ENCODE measurements at regions not wholly inside any gene's neighbourhood (a gene's known extent, or its start where the extent isn't known, plus 50 kb on each side); places are given as distances from the start of the nearest gene placed in this dataset.
"Not testable (repeated sequence)": the region's sequence is repeated elsewhere in the genome, so short reads cannot be mapped to it uniquely, and the experiment has no call there.

- DNase-seq; in situ Hi-C loops (cut with MboI; ENCODE audit: low pct_unique_long_range_greater_than_20kb, low sequenced_read_pairs): not testable (repeated sequence)
Observed at GRCh38 chrX:108903831-108904230, 167.5 kb upstream of the IRS4 start.

DNA sequence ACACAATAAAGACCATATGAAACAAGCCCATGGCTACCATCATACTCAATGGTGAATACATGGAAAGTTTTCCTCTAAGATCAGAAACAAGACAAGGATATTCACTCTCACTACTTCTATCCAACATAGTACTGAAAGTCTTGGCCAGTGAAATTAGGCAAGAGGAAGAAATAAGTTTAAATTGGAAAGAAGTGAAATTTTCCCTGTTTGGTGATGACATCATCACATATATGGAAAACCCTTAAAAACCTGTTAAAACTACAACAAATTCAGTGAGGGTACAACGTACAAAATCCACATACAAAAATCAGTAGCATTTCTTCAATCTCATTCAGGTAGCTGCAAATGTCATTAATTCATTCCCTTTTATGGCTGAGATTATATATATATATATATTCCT, 164.0 kb upstream of the IRS4 start:
- DNase-seq, result no peak
- in situ Hi-C loops (cut with MboI; ENCODE audit: low pct_unique_long_range_greater_than_20kb, low sequenced_read_pairs), result no loop called here

GRCh38 chrX:108896349-108896748, 160.0 kb upstream of the IRS4 start:
- not testable (repeated sequence) for DNase-seq

DNA sequence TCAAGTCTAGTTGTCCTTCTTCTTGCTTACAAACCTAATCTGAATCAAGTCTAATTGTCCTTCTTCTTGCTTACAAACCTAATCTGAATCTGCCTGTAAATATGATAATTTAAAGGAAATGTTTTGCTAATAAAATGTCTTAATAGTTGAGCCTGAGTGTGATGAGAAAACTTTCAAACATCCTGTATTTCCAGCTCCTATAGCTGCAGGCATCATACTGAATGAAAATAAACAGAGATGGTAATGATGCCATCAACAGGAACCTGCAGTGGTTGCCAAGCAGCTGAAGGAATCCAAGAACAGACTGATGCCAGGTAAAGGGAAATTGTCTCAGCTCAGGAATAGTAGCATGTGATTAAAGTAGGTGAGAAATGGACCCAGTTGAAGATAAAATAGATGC, 156.1 kb upstream of the IRS4 start:
- DNase-seq, result no peak
- in situ Hi-C loops (cut with MboI; ENCODE audit: low pct_unique_long_range_greater_than_20kb, low sequenced_read_pairs), result no loop called here

More at GRCh38 chrX:108896349-108896748, 160.0 kb upstream of the IRS4 start:
- in situ Hi-C loops (cut with MboI; ENCODE audit: low pct_unique_long_range_greater_than_20kb, low sequenced_read_pairs), result not testable (repeated sequence)

DNA sequence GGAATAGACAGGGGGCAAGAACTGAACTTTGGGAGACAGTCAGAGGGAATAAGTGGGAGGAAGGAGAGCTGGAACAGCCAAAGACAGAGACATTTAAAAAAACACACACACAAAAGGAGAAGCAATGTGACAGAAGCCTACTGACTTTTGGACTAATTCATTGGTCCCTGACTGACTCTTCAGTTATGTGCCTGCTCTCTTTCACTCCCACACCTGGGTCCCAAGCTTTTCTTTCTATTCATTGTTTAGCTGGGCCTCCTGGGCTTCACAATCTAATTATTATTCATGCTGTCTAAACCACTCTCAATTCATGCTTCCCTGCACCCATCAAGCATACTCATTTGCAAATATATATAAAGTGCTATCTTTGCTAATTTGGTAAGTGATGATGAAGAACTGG, 139.2 kb upstream of the IRS4 start:
- in situ Hi-C loops (cut with MboI; ENCODE audit: low pct_unique_long_range_greater_than_20kb, low sequenced_read_pairs), result no loop called here
- no peak for DNase-seq

DNA sequence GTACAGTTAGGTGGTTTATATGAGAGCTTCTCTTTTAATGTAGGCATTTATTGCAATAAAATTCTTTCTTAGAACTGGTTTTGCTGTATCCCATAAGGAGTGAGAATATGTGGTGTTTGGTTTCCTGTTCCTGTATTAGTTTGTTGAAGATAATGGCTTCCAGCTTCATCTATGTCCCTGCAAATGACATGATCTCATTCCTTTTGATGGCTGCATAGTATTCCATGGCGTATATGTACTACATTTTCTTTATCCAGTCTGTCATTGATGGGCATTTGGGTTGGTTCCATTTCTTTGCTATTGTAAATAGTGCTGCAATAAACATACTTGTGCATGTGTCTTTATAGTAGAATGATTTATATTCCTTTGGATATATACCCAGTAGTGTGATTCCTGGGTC, 106.7 kb upstream of the IRS4 start:
- in situ Hi-C loops (cut with MboI; ENCODE audit: low pct_unique_long_range_greater_than_20kb, low sequenced_read_pairs); DNase-seq: not testable (repeated sequence)

- in situ Hi-C loops (cut with MboI; ENCODE audit: low pct_unique_long_range_greater_than_20kb, low sequenced_read_pairs), result no loop called here
Observed at GRCh38 chrX:108833993-108834392, 97.6 kb upstream of the IRS4 start.

DNA sequence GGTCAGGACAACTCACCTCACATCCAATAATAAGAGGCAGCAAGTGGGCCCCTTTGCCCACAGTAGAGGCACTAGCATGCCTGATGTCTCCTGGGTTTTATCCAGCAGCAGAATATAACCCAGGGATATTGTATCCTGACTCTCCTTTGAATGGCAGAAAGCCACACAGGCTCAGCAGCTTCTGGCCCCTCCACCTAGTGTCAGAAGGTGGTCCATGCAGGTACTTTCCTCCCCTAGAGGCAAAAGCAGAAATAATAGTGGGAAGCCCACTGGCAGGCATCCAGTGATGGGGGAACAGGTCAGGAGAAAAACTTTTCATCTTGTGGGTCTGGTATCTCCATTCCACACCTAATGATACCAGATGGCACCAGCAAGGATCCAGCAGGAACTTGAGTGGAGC, 75.5 kb upstream of the IRS4 start:
- no peak for DNase-seq
- in situ Hi-C loops (cut with MboI; ENCODE audit: low pct_unique_long_range_greater_than_20kb, low sequenced_read_pairs), result no loop called here

More at GRCh38 chrX:108833993-108834392, 97.6 kb upstream of the IRS4 start:
- no peak for DNase-seq

GRCh38 chrX:108795240-108795639, 58.9 kb upstream of the IRS4 start:
- DNase-seq, result no peak
- in situ Hi-C loops (cut with MboI; ENCODE audit: low pct_unique_long_range_greater_than_20kb, low sequenced_read_pairs), result no loop called here

Data from KBM-7 (cell line).